NCI-H146 treated with DMSO at 0.1 percent for 48 hours (cell line): ENCODE measurements at regions not wholly inside any gene's neighbourhood (a gene's known extent, or its start where the extent isn't known, plus 50 kb on each side); places are given as distances from the start of the nearest gene placed in this dataset.

Source experiments
- DNase-seq: peaks from one replicate; lab custom pipeline; 2025; ENCODE audit not compliant: unreplicated experiment; lab: John Stamatoyannopoulos, UW

GRCh38 chr14:86570371-86570770 is 1040.4 kb downstream of the FLRT2 start:
- DNase-seq, result no peak

DNA sequence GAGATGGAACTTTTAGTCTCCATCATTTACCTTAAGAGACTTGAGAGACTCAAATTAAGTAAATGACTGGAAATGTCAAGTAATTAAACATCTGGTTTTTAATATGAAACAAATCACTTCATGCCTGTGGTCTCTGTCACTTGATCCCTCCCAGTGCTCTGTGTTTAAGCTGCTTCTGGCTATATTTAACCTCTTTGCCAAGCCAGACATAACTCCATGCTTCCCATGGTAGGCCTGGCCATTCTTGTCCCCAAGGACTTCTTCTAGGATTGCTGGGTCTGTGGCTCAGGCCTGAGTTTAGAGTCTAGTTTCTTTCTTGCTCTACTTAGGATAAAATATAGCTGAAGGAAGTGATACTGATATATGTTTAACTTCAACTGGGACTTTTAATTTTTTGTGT is 1013.6 kb downstream of the FLRT2 start:
- no peak for DNase-seq

DNA sequence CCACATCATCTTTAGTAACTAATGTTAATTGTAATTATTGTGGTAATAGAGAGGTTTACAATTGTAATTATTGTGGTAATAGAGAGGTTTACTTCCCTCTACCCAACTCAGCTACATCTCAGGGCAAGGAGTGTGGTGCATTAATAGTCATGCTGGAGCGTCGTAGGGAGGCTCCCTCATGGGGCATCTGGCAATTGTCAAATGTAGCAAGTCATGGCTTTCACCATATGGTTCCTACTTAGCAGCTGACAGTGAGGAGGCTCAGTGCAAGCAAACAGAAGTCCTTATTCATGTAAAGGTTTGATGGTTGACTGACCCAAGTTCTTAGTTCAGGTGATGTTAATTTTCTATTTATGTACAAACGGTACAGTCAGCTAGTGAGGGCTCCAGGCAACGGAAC is 1012.0 kb downstream of the FLRT2 start:
- DNase-seq, result no peak

GRCh38 chr14:86540636-86541247 is 1010.8 kb downstream of the FLRT2 start:
- no peak for DNase-seq

- no peak for DNase-seq
Measured at GRCh38 chr14:86539361-86540070, 1009.6 kb downstream of the FLRT2 start.

GRCh38 chr14:86533834-86534233 is 1003.9 kb downstream of the FLRT2 start:
- no peak for DNase-seq

- no peak for DNase-seq
Measured at GRCh38 chr14:86532219-86532618, 1002.3 kb downstream of the FLRT2 start.

GRCh38 chr14:86530457-86530856 is 1000.5 kb downstream of the FLRT2 start:
- no peak for DNase-seq

DNA sequence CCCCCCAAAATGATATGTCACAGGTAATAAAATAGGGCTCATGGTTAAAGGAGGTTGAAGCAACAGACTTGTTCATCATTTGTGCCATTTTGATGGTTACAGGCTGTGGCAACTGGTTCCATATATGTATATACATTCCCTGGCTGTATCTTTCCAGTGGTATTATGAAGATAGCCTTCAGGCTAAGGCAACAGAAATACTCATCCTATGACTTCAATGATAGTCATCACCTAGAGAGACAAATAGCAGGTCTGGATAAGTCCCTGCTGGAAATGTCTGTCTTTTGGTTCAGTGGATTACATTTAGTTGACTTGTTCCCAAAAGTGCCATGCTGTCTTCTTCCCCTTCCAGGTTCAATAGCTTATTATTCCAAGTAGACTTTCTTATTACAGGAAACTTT is 997.4 kb downstream of the FLRT2 start:
- DNase-seq, result no peak

DNA sequence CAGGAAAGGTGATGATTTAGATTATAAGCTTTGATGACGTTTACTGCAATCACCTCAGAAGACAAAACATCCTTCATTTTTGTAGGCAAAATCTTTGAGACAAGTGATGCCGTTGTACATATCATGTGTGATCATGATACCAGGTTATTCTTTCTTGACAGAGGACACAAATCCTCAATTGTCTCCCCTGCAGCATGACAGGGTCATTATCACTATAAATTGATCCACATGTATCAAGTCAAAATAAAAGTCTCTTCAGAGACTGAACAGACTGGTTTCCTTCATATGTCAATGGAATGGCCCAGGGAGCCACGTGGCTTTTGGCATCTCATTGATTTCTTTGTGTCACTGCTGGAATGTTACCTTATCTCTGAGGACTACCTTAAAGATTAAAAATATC is 995.7 kb downstream of the FLRT2 start:
- no peak for DNase-seq

- no peak for DNase-seq
Measured at GRCh38 chr14:86521843-86522242, 991.9 kb downstream of the FLRT2 start.

DNA sequence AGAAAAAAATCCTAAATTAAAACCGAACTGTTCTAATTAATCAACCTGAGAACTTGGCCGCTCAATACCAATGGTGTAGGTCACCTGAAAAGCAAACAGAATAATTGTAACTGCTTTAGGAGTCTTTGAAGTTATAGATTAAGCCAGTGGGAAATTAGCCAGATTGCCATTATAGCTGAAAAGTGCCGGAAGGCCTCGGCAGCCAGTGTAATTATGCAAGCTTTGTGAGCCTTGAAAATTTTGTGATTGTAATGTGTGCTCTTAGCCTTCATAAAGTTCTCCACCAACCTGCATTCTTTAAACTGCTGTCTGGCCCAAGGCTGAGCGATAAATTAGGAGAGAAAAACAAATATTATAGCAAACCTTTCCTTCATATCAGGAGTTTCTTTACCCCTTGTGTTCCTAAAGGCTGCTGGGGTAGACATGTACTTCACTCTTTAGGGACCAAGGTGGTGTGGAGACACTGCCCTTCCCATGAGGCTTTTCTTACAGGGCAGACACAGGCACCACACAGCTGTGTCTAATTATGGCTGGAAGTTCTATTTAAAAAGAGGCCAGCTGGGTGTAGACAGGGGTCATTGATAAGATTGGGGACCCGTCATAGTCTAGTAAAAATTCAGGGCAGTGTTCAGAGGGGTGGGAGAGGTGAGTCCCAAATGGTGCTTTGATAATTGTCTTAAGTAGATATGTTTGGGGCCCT is 991.2 kb downstream of the FLRT2 start:
- DNase-seq, result no peak

DNA sequence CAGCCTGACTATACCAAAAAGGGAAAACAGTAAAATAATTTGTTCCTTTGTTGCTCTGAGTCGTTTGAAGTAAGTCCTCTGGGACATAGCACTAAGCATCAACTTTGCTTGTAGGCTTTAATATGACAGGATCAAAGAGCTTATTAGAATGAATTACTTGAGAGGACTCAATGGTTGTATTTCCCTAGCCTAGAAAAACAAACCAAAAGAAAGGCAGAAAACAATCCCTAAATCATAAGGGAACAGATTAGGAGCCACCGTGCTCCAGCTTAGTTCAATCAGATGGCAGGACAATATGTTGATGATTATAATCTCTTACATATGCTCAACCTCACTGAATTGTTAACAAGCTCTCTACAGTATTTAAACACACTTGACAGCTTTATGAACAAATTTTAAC is 988.4 kb downstream of the FLRT2 start:
- no peak for DNase-seq

GRCh38 chr14:86515195-86515594 is 985.3 kb downstream of the FLRT2 start:
- no peak for DNase-seq

GRCh38 chr14:86513564-86513963 is 983.6 kb downstream of the FLRT2 start:
- no peak for DNase-seq

- DNase-seq, result no peak
Measured at GRCh38 chr14:86513056-86513455, 983.1 kb downstream of the FLRT2 start.

GRCh38 chr14:86510491-86510890 is 980.5 kb downstream of the FLRT2 start:
- DNase-seq, result no peak

DNA sequence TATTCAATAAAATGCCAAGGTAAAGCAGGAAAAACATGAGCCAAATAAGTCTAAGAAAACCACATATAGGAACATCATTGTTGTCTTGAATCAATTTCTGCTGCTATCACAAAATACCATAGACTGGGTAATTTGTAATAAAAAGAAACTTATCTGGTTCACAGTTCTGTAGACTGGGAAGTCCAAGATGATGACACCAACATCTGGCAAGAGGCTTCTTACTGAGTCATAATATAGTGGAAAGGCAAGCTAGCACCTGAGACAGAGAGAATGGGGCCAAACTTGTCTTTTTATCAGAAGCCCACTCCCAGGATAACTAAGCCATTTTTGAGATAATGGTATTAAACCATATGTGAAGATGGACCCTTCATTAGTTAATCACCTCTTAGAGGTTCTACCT is 975.9 kb downstream of the FLRT2 start:
- DNase-seq, result no peak

DNA sequence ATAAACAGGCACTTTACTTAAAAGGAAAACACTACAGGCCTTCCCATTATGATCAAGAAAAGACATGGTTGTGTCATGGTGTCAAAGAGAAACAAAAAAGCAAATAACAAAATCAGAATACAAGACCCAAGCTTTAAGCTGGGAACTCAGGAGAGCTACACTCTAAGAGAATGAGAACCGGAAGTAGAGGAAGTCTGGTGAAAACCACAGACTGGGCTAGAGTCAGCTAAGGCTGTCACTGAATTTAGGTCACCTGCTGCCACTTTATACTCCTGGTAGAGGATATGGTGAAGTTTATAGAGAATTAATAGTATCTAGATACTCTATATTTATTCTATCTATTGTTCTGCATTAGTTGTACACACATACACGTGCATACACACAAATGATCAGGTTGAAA is 971.7 kb downstream of the FLRT2 start:
- DNase-seq, result no peak

GRCh38 chr14:86491743-86492142 is 961.8 kb downstream of the FLRT2 start:
- no peak for DNase-seq

DNA sequence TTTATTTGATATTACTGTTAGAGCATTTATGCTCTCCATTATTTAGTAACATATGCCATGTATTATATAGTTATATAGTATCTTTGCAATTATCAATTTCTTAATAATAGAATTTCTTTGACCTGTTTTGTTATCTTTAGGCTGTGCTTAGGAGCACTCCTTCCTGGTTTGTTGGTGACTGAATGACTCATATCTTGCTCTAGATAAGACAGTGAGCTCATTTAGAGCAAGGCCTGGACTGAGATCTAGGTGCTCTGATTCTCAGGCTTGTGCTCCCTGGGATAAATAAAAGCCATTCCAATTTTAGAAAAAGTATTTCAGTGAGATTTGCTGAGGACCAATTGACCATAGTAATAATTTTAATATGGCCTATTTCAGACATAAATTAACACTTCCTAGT is 951.2 kb downstream of the FLRT2 start:
- no peak for DNase-seq

- DNase-seq, result no peak
Measured at GRCh38 chr14:86464341-86464740, 934.4 kb downstream of the FLRT2 start.
